ENCODE measurements at regions not wholly inside any gene's neighbourhood (a gene's known extent, or its start where the extent isn't known, plus 50 kb on each side); places are given as distances from the start of the nearest gene placed in this dataset.

GRCh38 chr1:224800486-224801119 lies 128.9 kb upstream of the DNAH14 start:
- TF ChIP-seq SMC3 (IDR thresholded peaks at IDR 0.05; ENCODE audit: low read depth, low read length), result no peak
- no peak for TF ChIP-seq CTCF (conservative IDR thresholded peaks at IDR 0.05; ENCODE audit: low read depth, low read length)
- no peak for TF ChIP-seq FOS (IDR thresholded peaks at IDR 0.05; ENCODE audit: low read depth, low read length)
- TF ChIP-seq POLR2A (IDR thresholded peaks at IDR 0.05; ENCODE audit: low read depth, low read length), result no peak
- TF ChIP-seq ELK1 (IDR thresholded peaks at IDR 0.05; ENCODE audit: borderline replicate concordance, low read depth, low read length), result no peak
- TF ChIP-seq MAZ (IDR thresholded peaks at IDR 0.05; ENCODE audit: borderline replicate concordance, low read depth, low read length), result no peak
- TF ChIP-seq USF2 (IDR thresholded peaks at IDR 0.05; ENCODE audit: low read depth, low read length), result no peak
- no peak for TF ChIP-seq CHD1 (IDR thresholded peaks at IDR 0.05; ENCODE audit: low read depth, low read length)
- TF ChIP-seq MXI1 (IDR thresholded peaks at IDR 0.05; ENCODE audit: borderline replicate concordance, low read depth, low read length), result no peak
- TF ChIP-seq RAD21 (IDR thresholded peaks at IDR 0.05; ENCODE audit: low read length), result no peak

Measured in IMR-90 (cell line).